ENCODE measurements at regions not wholly inside any gene's neighbourhood (a gene's known extent, or its start where the extent isn't known, plus 50 kb on each side); places are given as distances from the start of the nearest gene placed in this dataset.

- ATAC-seq: no peak
- H3K4me3 ChIP-seq: no peak overlapping the region
- no peaks in the 10 kb centered on the region for H3K36me3 ChIP-seq (ENCODE audit: control insufficient read depth, insufficient read depth, low read length)
- H3K27me3 ChIP-seq (ENCODE audit: control insufficient read depth in 2 of 2, insufficient read depth in 2 of 2, low read length in 2 of 2): no peaks in the 10 kb centered on the region
- H2AFZ ChIP-seq (ENCODE audit: low read depth, low read length): no peak overlapping the region
- no peak overlapping the region for H3K9ac ChIP-seq (ENCODE audit: insufficient read depth in 1 of 2, low read depth in 2 of 2, low read length in 2 of 2)
- TF ChIP-seq SMAD3 (CRISPR knock-in tag; conservative IDR thresholded peaks at IDR 0.05): no peak
- TF ChIP-seq, protein P1, sequence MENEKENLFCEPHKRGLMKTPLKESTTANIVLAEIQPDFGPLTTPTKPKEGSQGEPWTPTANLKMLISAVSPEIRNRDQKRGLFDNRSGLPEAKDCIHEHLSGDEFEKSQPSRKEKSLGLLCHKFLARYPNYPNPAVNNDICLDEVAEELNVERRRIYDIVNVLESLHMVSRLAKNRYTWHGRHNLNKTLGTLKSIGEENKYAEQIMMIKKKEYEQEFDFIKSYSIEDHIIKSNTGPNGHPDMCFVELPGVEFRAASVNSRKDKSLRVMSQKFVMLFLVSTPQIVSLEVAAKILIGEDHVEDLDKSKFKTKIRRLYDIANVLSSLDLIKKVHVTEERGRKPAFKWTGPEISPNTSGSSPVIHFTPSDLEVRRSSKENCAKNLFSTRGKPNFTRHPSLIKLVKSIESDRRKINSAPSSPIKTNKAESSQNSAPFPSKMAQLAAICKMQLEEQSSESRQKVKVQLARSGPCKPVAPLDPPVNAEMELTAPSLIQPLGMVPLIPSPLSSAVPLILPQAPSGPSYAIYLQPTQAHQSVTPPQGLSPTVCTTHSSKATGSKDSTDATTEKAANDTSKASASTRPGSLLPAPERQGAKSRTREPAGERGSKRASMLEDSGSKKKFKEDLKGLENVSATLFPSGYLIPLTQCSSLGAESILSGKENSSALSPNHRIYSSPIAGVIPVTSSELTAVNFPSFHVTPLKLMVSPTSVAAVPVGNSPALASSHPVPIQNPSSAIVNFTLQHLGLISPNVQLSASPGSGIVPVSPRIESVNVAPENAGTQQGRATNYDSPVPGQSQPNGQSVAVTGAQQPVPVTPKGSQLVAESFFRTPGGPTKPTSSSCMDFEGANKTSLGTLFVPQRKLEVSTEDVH (IDR thresholded peaks at IDR 0.05; ENCODE audit: low read depth, partially characterized antibody): no peak
- no peak for TF ChIP-seq ELK1 (CRISPR knock-in tag; IDR thresholded peaks at IDR 0.05)
- no peak for TF ChIP-seq AFF1 (IDR thresholded peaks at IDR 0.05; ENCODE audit: low read depth in 1 of 2, partially characterized antibody in 2 of 2)
- TF ChIP-seq, protein P2, sequence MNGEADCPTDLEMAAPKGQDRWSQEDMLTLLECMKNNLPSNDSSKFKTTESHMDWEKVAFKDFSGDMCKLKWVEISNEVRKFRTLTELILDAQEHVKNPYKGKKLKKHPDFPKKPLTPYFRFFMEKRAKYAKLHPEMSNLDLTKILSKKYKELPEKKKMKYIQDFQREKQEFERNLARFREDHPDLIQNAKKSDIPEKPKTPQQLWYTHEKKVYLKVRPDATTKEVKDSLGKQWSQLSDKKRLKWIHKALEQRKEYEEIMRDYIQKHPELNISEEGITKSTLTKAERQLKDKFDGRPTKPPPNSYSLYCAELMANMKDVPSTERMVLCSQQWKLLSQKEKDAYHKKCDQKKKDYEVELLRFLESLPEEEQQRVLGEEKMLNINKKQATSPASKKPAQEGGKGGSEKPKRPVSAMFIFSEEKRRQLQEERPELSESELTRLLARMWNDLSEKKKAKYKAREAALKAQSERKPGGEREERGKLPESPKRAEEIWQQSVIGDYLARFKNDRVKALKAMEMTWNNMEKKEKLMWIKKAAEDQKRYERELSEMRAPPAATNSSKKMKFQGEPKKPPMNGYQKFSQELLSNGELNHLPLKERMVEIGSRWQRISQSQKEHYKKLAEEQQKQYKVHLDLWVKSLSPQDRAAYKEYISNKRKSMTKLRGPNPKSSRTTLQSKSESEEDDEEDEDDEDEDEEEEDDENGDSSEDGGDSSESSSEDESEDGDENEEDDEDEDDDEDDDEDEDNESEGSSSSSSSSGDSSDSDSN (IDR thresholded peaks at IDR 0.05; ENCODE audit: borderline replicate concordance in 1 of 2, low read depth in 2 of 2, low read length in 2 of 2): no peak
- TF ChIP-seq SIN3B (IDR thresholded peaks at IDR 0.05; ENCODE audit: low read depth): no peak
- no peak overlapping the region for H3K4me2 ChIP-seq (ENCODE audit: insufficient read depth, low read length)
- ChIA-PET POLR2A (no interaction called here), CTCF (ENCODE audit: low intra/inter-chr PET ratio) (no interaction called here)
- no peaks in the 10 kb centered on the region for H3K4me1 ChIP-seq (replicated peaks in 1 of 2; ENCODE audit: control insufficient read depth in 2 of 2, insufficient read depth in 2 of 2, low read length in 2 of 2)
- no peaks in the 10 kb centered on the region for H3K79me2 ChIP-seq (ENCODE audit: control insufficient read depth, insufficient read depth, low read length)
- BruUV-seq (replicated peaks): no TSS peak
- FAIRE-seq: no peak
- H3K27ac ChIP-seq (ENCODE audit: extremely low read depth, low read depth, low read length): no peak overlapping the region
- intact Hi-C loops (cut with micrococcal nuclease): no loop called here
- no peaks in the 10 kb centered on the region for H3K9me3 ChIP-seq (replicated peaks; ENCODE audit: control insufficient read depth, insufficient read depth, low read depth, low read length)
- DNase-seq (ENCODE audit: extremely low read depth in 1 of 4, low spot score in 3 of 4): no peak
- in situ Hi-C loops (cut with MboI): no loop called here
- H4K20me1 ChIP-seq (replicated peaks; ENCODE audit: control insufficient read depth, insufficient read depth, low read length): no peaks in the 10 kb centered on the region
- 2% methylated on average over 3 of the region's 3 CpGs for WGBS (ENCODE audit: insufficient coverage, low coverage, missing lambda C conversion rate)
- H3K9me1 ChIP-seq (ENCODE audit: control insufficient read depth, insufficient read depth, low read length): no peaks in the 10 kb centered on the region
Measured at GRCh38 chr1:240667351-240667750, 55.4 kb upstream of the GREM2 start.

Measured in K562 (cell line).